H1 (cell line): ENCODE measurements at regions not wholly inside any gene's neighbourhood (a gene's known extent, or its start where the extent isn't known, plus 50 kb on each side); places are given as distances from the start of the nearest gene placed in this dataset.

Experiments used
- ASH2L ChIP-seq: fragments of 200-600, 300-600 bp; sonication (generic); IDR thresholded peaks from one replicate; pipeline ENCODE4 v1.7.1; 2017; ENCODE audit warnings: low read length
- BRCA1 ChIP-seq: IDR thresholded peaks from 2 replicates; pipeline ENCODE4 v1.6.1; 2012; ENCODE audit warnings: low read depth, low read length, improper control_type of control experiment
- CTCF ChIP-seq, 3 experiments: IDR thresholded peaks; 1 replicate in 2 of 3; 2 replicates in 1 of 3; pipeline versions ENCODE4 v1.5.1 to v1.6.1; 2011; ENCODE audit warnings: low read length in 3 of 3, mild to moderate bottlenecking in 3 of 3, inconsistent platforms in 2 of 3, low read depth in 1 of 3, moderate library complexity in 1 of 3; ENCODE audit not compliant: insufficient read depth in 1 of 3; ENCODE audit errors: control extremely low read depth in 1 of 3
- EGR1 ChIP-seq: IDR thresholded peaks from 2 replicates; pipeline ENCODE4 v1.6.1; 2011; ENCODE audit warnings: low read depth, low read length, borderline replicate concordance
- EZH2 ChIP-seq: fragments of 200-600 bp; sonication (generic); IDR thresholded peaks from 2 replicates; pipeline ENCODE4 v1.7.1; 2012; ENCODE audit warnings: low read depth, mild to moderate bottlenecking, moderate library complexity, low read length, inconsistent platforms; ENCODE audit not compliant: severe bottlenecking
- GABPA ChIP-seq: IDR thresholded peaks from 2 replicates; pipeline ENCODE4 v1.6.1; 2011; ENCODE audit warnings: mild to moderate bottlenecking, low read length, moderate library complexity, borderline replicate concordance; ENCODE audit not compliant: insufficient read depth
- MAX ChIP-seq: IDR thresholded peaks from 2 replicates; pipeline ENCODE4 v1.6.1; 2012; ENCODE audit warnings: inconsistent platforms
- NRF1 ChIP-seq: IDR thresholded peaks from 2 replicates; pipeline ENCODE4 v1.6.1; 2011; ENCODE audit warnings: mild to moderate bottlenecking, low read depth, low read length, improper control_type of control experiment
- POLR2A ChIP-seq, 2 experiments: IDR thresholded peaks; 1 replicate in 1 of 2; 2 replicates in 1 of 2; pipeline ENCODE4 v1.6.1; 2011; ENCODE audit warnings: low read depth in 2 of 2, low read length in 2 of 2, mild to moderate bottlenecking in 2 of 2; ENCODE audit errors: control extremely low read depth in 1 of 2
- POLR2AphosphoS5 ChIP-seq: IDR thresholded peaks from 2 replicates; pipeline ENCODE4 v1.6.1; 2011; ENCODE audit warnings: low read depth, low read length
- RNF2 ChIP-seq: fragments of 200-900, 300-1000 bp; sonication (generic); IDR thresholded peaks from 2 replicates; pipeline ENCODE4 v1.7.1; 2016; ENCODE audit warnings: borderline replicate concordance, low read depth, mild to moderate bottlenecking, antibody characterized with exemption, low read length; ENCODE audit not compliant: poor library complexity, severe bottlenecking; ENCODE audit errors: missing control alignments
- SIN3A ChIP-seq, 2 experiments: IDR thresholded peaks in 1 of 2; conservative IDR thresholded peaks in 1 of 2; 2 replicates each; pipeline ENCODE4 v1.6.1; 2011 to 2012; ENCODE audit warnings: low read length in 2 of 2, improper control_type of control experiment in 1 of 2, low read depth in 1 of 2, mild to moderate bottlenecking in 1 of 2
- YY1 ChIP-seq: IDR thresholded peaks from 2 replicates; pipeline ENCODE4 v1.6.1; 2011; ENCODE audit warnings: low read depth, mild to moderate bottlenecking, low read length

- TF ChIP-seq POLR2AphosphoS5 (no peak), YY1 (no peak), RNF2 (no peak), MAX (no peak), BRCA1 (no peak), POLR2A (IDR thresholded peaks at IDR 0.05; ENCODE audit: control extremely low read depth in 1 of 2, low read depth in 2 of 2, low read length in 2 of 2) (no peak), NRF1 (no peak), GABPA (no peak), EZH2 (no peak), ASH2L (no peak), EGR1 (no peak), CTCF (IDR thresholded peaks at IDR 0.05; ENCODE audit: control extremely low read depth in 1 of 3, insufficient read depth in 1 of 3, low read depth in 1 of 3, low read length in 3 of 3) (no peak), SIN3A (conservative IDR thresholded peaks at IDR 0.05 in 1 of 2, IDR thresholded peaks at IDR 0.05 in 1 of 2; ENCODE audit: low read depth in 1 of 2, low read length in 2 of 2) (no peak)
Measured at GRCh38 chr10:15430969-15431771, 60.1 kb upstream of the FAM171A1 start.
